ENCODE measurements at regions not wholly inside any gene's neighbourhood (a gene's known extent, or its start where the extent isn't known, plus 50 kb on each side); places are given as distances from the start of the nearest gene placed in this dataset.

DNA sequence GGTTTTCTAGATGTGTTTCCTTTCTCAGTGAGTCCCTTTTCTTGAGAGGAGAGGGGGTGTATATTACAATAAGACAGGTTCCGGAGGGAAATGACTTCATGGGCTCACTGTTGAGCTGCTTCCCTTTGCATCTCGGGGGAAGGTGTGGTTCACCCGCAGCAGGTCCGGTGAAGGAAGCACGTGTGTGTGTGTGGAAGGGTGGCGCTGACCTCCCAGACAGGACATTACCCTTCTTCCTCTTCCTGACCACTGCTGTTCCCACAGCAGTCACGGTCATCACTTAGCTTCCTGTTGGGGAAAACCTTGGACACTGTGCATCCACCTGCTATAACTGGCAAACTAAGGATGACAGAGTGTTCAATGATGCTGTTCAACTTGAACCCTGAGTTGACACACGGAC is 83.6 kb downstream of the PLEKHG1 start:
- FAIRE-seq = no peak
- TF ChIP-seq, protein P1, sequence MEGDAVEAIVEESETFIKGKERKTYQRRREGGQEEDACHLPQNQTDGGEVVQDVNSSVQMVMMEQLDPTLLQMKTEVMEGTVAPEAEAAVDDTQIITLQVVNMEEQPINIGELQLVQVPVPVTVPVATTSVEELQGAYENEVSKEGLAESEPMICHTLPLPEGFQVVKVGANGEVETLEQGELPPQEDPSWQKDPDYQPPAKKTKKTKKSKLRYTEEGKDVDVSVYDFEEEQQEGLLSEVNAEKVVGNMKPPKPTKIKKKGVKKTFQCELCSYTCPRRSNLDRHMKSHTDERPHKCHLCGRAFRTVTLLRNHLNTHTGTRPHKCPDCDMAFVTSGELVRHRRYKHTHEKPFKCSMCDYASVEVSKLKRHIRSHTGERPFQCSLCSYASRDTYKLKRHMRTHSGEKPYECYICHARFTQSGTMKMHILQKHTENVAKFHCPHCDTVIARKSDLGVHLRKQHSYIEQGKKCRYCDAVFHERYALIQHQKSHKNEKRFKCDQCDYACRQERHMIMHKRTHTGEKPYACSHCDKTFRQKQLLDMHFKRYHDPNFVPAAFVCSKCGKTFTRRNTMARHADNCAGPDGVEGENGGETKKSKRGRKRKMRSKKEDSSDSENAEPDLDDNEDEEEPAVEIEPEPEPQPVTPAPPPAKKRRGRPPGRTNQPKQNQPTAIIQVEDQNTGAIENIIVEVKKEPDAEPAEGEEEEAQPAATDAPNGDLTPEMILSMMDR (IDR thresholded peaks at IDR 0.05; ENCODE audit: insufficient read depth, missing control alignments) = no peak
- DNase-seq (ENCODE audit: insufficient read length, low spot score) = no peak

DNA sequence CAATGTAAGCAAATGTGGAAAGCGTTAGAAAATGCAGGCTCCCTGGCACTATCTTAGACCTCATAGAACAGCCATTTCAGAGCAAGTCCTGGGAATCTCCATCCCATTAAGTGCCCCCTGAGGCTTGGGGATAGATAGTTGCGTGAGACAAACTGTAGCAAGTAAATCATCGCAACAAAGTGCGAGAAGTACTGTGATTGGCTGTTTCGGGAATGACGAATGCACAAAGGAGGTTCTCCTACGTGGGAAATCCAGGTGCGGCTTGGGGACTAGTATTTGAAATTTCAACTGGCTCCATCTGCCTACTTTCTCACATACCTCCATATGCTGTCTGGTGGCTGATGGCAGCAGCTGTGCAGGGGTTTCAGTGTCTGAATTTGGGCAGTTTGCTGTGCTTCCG is 84.5 kb downstream of the PLEKHG1 start:
- FAIRE-seq (no peak), DNase-seq (ENCODE audit: insufficient read length, low spot score) (no peak)
- TF ChIP-seq, protein P1 (IDR thresholded peaks at IDR 0.05; ENCODE audit: insufficient read depth, missing control alignments) = no peak

DNA sequence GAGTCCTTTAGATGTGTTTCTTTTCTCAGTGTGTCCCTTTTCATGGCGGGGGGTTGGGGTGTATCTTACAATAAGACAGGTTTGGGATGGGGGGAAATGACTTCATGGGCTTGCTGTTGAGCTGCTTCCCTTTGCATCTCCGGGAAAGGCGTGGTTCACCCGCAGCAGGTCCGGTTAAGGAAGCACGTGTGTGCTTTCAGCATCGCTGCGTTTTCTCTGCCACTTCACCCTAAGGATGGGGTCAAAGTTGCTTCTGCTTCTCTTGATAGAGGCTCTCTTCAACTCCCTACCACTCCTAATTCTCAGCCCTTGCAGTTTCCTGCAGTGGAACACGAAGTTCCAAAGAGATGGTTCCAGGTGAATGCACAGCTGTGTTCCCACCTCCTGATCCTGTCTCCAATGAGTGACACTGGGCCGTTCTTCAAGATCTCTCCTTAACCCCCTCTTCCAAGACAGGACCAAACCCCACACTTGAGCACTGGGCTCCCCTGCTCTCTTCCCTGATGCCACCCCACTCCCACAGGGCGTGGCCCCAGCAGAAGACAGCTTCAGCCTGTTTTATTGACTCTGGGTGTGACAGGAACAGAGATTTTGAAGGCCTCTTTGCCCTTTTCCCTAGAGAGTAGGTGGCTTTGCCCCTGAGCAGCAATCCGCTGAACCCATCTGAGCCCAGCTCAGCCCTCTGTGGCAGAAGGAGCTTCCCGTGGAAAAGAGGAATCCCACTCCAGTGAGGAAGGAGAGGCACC is 85.2 kb downstream of the PLEKHG1 start:
- TF ChIP-seq, protein P1 (IDR thresholded peaks at IDR 0.05; ENCODE audit: insufficient read depth, missing control alignments) = no peak
- DNase-seq (ENCODE audit: insufficient read length, low spot score) = no peak
- FAIRE-seq = no peak

DNA sequence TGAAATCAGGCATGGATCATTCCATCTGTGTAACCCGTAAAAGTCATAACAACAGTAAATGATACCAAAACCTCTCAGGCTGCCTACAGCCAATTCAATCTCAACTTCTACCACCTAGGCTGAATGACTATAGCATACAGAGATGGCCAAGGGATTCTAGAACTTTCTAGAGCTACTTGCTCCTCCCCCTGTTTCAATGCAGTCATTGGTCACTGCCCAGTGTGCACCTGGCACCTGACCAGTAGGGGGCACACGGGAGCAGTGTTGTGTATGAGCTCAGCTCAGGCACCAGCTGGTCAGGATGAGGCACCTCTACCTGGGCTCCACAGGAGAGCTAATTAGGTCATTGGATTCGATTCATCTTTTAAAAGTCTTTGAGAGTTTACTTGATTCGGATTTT is 86.2 kb downstream of the PLEKHG1 start:
- TF ChIP-seq, protein P1 (IDR thresholded peaks at IDR 0.05; ENCODE audit: insufficient read depth, missing control alignments) = peak; percentile 56
- FAIRE-seq = no peak
- DNase-seq (ENCODE audit: insufficient read length, low spot score) = no peak

DNA sequence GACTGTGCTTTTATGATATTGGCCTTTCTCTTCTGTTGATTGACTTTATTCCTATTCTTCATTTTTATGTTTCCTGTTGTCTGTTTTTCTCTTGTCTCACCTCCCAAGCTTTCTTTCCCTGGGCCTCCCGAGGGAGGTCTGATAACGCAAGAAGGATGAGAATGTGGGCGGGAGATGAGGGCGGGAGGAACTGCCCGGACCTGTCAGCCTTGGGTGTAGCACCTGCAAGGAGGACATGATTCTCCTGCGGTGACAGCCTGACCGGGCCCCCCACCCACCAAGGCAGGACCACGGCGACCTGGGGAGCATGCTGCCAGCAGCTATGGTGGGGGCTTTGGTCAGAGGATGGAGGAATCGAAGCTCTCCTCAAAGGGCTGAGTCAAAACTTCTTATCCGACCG is 86.9 kb downstream of the PLEKHG1 start:
- DNase-seq (ENCODE audit: insufficient read length, low spot score) = no peak

DNA sequence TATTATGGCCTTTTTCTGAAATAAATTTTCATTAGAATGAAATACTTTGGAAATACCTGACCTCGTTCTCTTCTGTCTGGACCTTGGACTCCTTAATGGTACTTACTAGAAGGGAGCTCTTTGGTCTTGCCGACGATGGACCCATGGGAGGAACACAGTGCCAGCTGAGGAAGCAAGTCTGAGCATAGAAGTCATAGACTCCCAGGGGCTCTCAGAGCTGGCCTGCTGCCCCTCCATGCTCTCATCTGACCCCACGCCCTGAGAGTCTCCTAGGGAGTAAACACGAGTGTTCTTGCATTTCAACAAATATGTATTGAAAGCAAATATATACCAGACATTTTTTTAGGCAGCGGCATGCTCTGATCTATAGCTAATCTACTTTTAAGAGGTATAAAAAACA is 87.8 kb downstream of the PLEKHG1 start:
- FAIRE-seq = no peak
- no peak for DNase-seq (ENCODE audit: insufficient read length, low spot score)

More for the DNA sequence above, 86.9 kb downstream of the PLEKHG1 start:
- FAIRE-seq = no peak
- TF ChIP-seq, protein P1 (IDR thresholded peaks at IDR 0.05; ENCODE audit: insufficient read depth, missing control alignments) = no peak

More for the DNA sequence above, 87.8 kb downstream of the PLEKHG1 start:
- TF ChIP-seq, protein P1 (IDR thresholded peaks at IDR 0.05; ENCODE audit: insufficient read depth, missing control alignments) = no peak

All from D721Med (cell line).